HG03571 (cell line): ENCODE measurements at regions not wholly inside any gene's neighbourhood (a gene's known extent, or its start where the extent isn't known, plus 50 kb on each side); places are given as distances from the start of the nearest gene placed in this dataset.
"Not testable (repeated sequence)": the region's sequence is repeated elsewhere in the genome, so short reads cannot be mapped to it uniquely, and the experiment has no call there.

Experiments used
- ATAC-seq: cut with Tn5 transposase; IDR thresholded peaks from one replicate; pipeline ENCODE4 v1.9.1; 2021; ENCODE audit not compliant: unreplicated experiment

- no peak for ATAC-seq
Measured at GRCh38 chr6:85130743-85131142, 319.1 kb upstream of the NT5E start.

DNA sequence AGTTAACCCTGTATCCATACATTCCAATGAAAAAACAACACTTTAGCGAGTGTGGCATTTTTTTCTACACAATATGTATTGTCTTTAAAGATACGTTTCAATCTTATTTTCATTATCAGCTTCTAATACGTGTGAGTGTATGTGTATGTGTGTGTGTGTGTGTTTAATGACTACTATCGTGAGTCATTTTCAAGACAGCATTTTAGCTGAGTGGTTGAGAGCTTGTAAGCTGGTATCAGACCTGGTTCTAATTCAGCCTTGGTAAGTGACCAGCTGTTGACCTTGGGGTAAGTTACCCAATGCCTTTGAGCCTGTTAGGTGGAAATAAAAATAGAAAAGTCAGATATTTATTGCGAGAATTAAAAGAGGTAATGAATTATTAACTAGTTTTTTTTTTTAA is 320.0 kb upstream of the NT5E start:
- no peak for ATAC-seq

DNA sequence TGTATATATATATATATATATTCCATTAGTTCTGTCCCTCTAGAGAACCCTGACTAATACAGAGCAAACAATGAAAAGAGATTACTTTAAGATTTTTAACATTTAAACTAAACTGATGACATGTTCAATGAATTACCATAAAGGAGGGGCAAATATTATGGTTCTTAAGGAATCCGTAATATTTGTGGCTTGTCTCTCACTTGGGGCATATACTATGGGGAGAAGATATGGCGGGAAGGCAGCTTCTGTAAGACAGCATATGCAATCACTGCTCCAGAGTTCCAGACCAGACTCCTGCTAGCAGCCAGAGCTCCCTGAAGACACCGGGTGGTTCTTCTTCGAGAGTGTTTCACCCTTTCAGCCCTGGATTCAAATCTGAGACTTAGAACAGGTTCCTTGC is 321.1 kb upstream of the NT5E start:
- ATAC-seq: no peak

DNA sequence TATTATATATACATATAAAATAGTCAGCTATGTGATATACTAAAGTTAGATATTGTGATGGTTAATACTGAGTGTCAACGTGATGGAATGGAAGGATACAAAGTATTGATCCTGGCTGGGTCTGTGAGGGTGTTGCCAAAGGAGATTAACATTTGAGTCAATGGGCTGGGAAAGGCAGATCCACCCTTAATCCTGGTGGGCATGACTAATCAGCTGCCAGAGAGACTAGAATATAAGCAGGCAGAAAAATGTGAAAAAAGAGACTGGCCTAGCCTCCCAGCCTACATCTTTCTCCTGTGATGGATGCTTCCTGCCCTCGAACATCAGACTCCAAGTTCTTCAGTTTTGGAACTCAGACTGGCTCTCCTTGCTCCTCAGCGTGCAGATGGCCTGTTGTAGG is 321.6 kb upstream of the NT5E start:
- ATAC-seq: not testable (repeated sequence)

GRCh38 chr6:85127696-85128243 is 322.1 kb upstream of the NT5E start:
- ATAC-seq: no peak

GRCh38 chr6:85127168-85127498 is 322.8 kb upstream of the NT5E start:
- no peak for ATAC-seq

GRCh38 chr6:85126485-85127167 is 323.3 kb upstream of the NT5E start:
- ATAC-seq: no peak

DNA sequence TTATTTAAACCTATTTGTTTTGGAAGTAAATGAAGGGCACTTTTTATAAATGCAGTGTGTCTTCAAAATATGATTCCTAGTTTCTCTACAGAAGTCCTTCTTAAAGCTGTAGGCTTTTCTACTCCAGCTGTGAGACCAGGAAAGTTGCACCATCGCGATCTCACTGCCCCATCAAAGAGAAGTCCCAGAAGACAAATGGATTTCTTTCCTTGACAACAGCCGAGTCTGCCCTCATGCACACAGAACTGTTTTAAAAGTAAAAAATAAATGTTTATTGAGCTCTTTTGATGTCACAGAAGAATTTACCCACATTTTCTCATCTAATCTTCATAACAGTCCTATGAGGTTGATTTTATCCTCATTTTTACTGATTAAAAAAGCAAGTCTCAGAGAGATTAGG is 324.4 kb upstream of the NT5E start:
- no peak for ATAC-seq

- ATAC-seq: no peak
Measured at GRCh38 chr6:85124472-85125354, 325.2 kb upstream of the NT5E start.

DNA sequence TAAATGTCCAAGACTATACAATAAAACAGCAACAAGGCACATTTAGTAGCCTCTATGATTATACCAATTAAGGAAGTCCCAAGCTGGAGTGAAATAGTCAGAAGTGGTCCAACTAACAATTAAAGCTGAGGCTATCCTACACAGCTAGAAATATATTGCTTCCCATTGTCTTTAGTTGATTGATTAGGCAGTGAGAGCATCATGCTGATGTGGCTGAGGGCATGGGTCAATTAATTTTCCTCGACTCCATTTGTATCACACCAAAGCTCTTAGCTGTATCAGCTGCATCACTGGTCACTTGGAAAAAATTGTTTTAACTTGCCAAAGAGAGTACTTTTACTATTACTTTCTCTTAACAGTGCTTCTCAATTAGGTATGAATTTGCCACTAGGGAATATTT is 328.7 kb upstream of the NT5E start:
- no peak for ATAC-seq

- ATAC-seq: no peak
Measured at GRCh38 chr6:85118652-85119235, 331.1 kb upstream of the NT5E start.

- ATAC-seq: no peak
Measured at GRCh38 chr6:85118233-85118632, 331.6 kb upstream of the NT5E start.

- ATAC-seq: no peak
Measured at GRCh38 chr6:85116475-85116874, 333.4 kb upstream of the NT5E start.

- ATAC-seq: no peak
Measured at GRCh38 chr6:85115876-85116275, 334.0 kb upstream of the NT5E start.

GRCh38 chr6:85115376-85115775 is 334.5 kb upstream of the NT5E start:
- ATAC-seq: no peak

DNA sequence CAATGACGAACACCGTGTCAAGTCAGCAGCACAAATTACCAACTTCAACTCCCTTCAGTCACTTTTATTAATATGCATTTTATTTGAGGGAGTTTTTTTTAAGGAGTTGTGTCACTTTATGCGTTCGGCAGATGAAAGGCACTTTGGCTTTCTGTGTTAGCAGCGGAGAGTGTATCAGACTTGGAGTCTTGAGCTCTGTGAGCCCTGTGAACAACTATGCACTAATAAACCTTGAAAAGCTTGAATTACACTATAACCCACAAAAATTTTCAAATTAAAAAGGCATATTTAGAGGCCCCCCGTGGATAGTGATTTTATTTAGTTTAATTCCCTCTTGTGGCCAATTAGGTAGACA is 335.3 kb upstream of the NT5E start:
- no peak for ATAC-seq

- ATAC-seq: no peak
Measured at GRCh38 chr6:85113934-85114580, 335.8 kb upstream of the NT5E start.

GRCh38 chr6:85112540-85112939 is 337.3 kb upstream of the NT5E start:
- no peak for ATAC-seq

- ATAC-seq: no peak
Measured at GRCh38 chr6:85111481-85112011, 338.3 kb upstream of the NT5E start.

DNA sequence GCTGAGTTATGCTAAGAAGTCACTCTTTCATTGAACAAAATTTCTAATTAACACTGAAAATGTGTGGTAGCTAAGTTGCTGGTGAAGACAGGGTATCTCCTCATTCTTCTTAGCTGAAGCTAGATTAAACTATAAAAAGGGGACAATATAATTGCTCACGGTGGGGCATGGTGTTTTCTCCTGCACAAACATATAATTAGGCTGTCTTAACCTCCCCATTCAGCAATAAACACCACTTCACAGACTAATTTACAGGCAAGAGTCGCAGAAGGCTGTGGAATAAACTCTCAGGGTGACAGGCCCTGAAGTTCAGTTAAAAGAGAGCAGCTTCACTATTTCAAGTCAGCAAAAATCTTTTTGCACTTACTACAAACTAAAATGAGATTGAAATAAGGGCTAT is 338.9 kb upstream of the NT5E start:
- ATAC-seq: no peak

DNA sequence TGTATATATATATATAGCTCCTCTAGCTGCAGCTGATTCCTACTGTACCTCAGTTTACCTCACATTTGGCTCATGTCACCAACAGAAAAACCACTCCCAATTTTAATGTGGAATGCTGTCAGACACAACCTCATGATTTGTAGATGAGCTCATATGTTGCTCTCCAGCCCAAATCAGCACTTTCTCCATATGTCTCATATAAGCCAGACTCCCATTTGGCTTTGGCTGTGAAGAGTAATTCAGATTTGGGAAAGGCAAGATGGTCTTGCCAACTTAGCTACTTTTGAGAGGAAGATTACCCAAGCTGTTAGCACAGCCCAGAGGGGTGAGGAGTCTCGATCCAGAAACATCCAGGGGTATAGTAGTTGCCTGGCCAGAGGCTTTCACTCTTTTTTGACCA is 342.2 kb upstream of the NT5E start:
- no peak for ATAC-seq
